RPMI8226 (cell line): ENCODE measurements at regions not wholly inside any gene's neighbourhood (a gene's known extent, or its start where the extent isn't known, plus 50 kb on each side); places are given as distances from the start of the nearest gene placed in this dataset.
"Not testable (repeated sequence)": the region's sequence is repeated elsewhere in the genome, so short reads cannot be mapped to it uniquely, and the experiment has no call there.

Experiments used
- DNase-seq: peaks from one replicate; pipeline ENCODE4 v3.0.0-alpha.2; 2015

DNA sequence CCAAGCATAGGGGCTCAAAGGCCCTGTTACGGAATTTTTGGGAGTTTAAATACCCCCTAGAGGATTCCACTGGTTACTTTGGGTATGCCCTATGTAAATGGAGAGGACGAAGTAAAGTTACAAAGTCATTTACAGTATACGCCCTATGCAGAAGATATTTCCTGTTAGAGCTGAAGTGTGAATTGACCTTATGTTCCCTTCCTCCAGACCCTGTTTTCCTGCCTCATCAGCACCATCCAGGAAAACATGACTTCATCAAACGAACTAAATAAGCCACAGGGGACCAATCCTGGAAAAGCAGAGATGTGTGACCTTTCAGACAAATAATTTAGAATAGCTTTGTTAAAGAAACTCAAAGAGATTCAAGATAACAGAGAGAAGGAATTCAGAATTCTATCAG lies 177.4 kb downstream of the SQOR start:
- DNase-seq, result no peak

GRCh38 chr15:45817578-45817977 lies 182.7 kb downstream of the SQOR start:
- DNase-seq, result not testable (repeated sequence)

- DNase-seq, result no peak
These were observed 186.6 kb downstream of the SQOR start for GRCh38 chr15:45821390-45821789.

GRCh38 chr15:45822968-45823367 lies 188.1 kb downstream of the SQOR start:
- DNase-seq, result not testable (repeated sequence)

DNA sequence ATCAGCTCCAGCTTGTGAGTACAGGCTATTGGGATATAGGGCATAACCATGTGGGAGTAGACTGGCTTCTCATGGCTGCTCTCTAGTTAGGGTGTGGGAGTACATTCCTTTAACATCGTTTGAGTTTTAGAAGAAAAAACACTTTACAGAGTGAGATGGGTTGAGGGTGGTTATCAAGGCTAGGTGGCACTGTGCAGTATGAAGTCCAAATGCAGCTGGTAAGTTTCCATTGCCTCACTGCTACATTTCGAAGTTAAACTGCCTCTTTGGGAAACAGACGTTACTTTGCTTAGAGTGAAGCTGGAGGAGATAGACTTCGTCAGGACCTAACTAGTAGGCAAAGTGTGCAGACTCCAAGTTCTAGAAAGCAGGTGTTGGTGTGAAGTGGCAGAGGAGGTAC lies 192.4 kb downstream of the SQOR start:
- no peak for DNase-seq

- no peak for DNase-seq
These were observed 192.9 kb downstream of the SQOR start for GRCh38 chr15:45827766-45828165.

DNA sequence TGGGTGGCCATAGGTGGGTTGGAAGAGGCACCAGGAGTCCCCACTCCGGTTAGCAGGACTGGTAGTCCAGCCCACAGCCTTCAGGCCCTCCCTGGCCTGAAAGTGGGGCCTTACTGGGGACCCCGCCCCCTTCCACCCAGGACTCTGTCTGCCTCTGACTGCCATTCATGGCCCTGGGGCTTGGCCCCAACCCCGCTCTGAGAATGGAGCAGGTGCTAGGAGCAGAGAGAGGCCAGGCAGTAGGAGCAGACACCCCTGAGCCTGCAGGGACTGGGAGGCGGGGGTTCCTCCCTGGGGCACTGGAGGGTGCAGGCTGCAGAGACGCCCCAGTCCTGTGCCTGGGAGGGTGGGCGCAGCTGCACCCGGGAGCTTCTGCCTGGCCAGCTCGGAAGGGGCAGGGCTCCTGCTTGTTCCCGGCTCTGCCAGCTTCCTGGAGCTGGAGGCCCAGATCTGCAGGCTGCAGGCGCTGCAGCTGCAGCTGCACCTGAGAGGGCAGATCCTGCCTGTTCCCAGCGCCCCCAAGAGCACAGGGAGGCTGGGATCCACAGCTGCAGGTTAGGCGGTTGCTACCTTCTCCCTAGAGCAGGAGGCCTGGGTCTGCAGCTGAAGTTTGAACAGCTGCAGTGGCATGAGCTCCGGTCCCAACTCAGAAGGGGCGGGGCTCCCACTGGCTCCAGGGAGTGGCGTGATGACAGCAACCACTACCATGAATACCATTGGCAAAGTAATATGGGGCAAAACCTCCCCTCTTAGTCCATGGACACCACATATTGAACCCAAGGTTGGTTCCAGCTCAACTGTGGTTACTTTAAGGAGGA lies 194.7 kb downstream of the SQOR start:
- DNase-seq, result no peak

GRCh38 chr15:45831787-45832186 lies 197.0 kb downstream of the SQOR start:
- DNase-seq, result no peak

DNA sequence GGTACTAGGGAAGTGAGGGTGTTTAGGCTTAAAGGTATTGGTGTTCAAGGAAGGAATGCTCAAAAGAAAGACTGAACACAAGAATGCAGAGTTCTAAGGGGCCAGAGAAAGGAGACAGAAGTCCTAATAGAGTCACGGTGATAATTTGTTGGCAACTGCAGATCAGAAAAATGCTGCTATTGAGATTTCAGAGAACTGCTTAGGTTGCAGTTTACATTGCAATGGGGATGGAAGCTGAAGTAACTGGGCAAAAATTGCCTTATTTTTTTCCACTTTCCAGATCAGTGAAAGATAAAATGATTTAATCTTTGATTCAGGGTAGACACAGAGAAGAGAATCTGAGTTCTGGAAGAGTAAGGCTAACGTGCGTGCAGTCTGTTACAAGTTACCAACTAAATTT lies 199.8 kb downstream of the SQOR start:
- no peak for DNase-seq

- DNase-seq, result no peak
These were observed 207.3 kb downstream of the SQOR start for GRCh38 chr15:45842151-45842550.

DNA sequence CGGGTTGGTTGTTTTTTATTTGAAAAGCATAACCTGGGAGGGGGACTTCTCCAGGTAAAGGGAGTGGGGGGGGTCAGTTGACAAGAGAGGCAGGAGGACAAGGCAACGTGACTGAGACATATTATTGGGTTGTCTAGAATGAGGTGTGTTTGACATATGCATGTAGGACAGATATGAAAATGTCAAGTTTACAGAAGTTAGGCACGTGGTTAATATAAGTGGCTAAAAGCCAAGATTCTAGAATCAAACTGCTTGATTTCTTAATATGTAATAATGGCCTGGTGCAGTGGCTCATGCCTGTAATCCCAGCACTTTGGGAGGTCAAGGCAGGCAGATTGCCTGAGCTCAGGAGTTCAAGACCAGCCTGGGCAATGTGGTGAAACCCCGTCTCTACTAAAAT lies 212.8 kb downstream of the SQOR start:
- DNase-seq, result no peak

- no peak for DNase-seq
These were observed 214.3 kb downstream of the SQOR start for GRCh38 chr15:45849136-45849535.

GRCh38 chr15:45854455-45855202 lies 219.8 kb downstream of the SQOR start:
- DNase-seq, result no peak

DNA sequence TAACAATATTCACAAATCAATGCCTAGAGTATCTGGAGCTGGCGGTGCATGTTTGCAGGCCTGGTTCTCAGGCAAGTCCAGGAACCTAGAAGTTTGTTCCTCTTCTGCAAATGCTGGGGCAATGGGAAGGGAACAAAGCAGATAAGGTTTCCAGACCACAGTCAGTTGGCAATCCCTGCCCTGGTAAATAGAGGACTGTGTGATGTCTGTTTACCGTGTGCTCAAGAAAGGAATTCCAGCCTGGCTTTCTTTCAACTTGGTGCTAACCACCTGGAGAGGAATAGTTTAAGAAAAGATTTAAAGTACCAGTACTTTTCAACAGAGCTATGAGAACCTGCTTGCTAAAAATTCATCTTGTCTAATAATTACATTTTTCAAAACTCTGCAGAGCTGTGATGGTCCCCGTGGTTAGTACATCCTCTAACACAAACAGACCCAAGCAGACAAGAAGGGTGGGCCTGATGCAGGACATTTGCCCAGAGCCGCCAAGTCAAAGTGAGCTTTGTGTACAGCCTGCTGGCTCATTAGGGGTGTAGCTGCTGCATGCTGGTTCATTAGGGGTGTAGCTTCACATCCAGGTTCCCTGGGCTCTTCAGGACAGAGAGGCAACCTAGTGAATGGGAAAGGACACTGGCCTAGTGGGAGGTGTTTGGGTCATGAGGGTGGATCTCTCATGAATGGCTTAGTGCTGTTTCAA lies 220.5 kb downstream of the SQOR start:
- no peak for DNase-seq

DNA sequence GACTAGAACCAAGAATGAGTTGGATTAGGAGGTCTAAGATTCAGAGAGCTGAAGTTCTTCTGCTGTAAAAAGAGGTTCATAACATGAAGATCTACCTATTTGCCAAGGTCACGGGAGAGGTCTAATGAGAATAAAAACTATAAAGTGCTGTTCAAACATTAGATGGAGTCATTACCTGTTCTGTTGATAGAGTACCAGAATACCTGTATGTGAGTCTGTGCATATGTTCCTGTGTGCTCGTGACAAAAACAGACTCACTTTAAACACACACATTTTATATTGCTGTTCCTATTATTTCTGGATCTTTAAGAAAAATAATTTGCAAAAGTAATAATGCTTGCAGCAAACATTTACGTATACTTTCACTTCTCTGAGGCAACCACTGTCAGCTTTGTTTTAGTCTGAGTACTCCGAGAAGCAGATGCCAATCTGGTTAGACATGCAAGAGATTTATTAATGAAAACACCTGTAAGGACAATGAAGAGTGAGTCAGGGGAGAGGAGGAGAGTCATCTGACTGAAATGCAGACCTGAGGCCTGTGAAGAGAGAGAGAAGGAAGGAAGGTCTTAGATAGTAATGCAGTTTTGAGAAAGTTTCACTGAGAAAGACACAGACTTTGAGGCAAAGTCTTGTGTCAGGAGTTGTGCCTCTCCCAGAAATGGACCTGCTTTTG lies 221.2 kb downstream of the SQOR start:
- DNase-seq, result no peak

DNA sequence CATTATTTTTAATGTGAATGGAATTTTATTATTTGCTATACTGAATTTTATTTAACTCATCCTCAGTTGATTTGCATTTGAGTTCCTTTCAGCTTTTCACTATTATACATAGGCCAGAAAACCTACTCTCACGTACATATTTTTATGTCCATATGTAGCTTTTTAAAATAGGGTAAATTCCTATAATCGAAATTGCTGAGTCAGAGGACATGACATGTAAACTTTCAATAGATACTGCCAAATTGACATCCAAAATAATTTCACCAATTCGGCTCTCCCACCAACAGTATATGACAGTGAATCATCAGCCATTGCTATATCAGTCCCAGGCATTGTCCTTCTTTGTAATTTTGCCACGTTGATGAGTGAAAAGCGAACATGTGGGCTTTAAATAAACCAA lies 222.5 kb downstream of the SQOR start:
- no peak for DNase-seq

GRCh38 chr15:45858491-45858890 lies 223.7 kb downstream of the SQOR start:
- no peak for DNase-seq

DNA sequence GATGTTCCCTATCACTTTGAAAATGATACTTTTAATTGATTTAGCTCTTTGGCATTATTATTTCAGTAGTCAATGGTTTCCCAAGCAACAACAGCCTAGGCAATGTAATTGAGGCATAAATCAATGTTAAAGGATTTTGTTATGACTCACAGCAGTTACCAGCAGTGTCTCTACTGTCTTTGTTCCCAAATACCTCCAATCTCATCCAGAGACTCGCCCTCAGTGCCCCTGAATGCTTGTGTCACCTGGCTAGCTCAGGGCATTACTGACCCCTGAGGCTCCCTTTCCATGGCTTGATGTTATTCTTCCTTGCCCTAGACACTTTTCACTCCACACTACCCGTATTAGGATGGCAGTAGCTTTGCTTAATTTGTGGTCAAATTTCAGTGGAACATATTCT lies 227.2 kb downstream of the SQOR start:
- no peak for DNase-seq

DNA sequence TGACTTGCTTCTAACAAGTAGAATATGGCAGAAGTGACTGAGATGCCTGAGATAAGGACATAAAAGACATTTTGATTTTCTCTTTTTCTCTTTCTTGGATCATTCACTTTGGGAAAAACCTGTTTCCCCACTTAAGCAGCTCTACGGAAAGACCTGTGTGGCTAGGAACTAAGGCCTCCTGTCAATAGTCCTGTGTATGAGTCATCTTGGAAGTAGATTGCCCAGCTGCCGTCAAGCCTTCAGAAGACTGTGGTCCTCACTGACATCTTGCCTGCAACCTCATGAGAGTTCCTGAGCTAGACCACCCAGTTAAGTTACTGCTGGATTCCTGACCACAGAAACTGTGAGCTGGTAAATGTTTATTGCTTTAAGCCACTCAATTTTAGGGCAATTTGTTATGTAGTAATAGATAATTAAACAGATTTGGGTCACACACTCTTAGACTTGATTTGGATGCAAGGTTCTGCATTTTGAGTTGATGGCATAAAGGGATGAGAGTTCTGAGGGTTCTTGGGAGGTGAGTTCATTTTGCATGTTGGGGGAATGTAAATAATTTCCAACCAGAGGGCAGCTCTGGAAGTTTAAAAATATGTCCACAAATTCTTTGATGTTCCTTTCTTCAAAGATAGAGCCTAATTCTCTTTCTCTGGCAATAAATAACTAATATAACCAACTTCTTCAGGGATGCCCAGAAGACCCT lies 229.2 kb downstream of the SQOR start:
- DNase-seq, result no peak

GRCh38 chr15:45866616-45867015 lies 231.8 kb downstream of the SQOR start:
- no peak for DNase-seq

GRCh38 chr15:45867281-45867680 lies 232.5 kb downstream of the SQOR start:
- DNase-seq, result no peak

GRCh38 chr15:45868109-45868691 lies 233.4 kb downstream of the SQOR start:
- no peak for DNase-seq
